ENCODE measurements at regions not wholly inside any gene's neighbourhood (a gene's known extent, or its start where the extent isn't known, plus 50 kb on each side); places are given as distances from the start of the nearest gene placed in this dataset.

- ATAC-seq (no peak), DNase-seq (ENCODE audit: low spot score) (no peak), FAIRE-seq (no peak)
- no peaks in the 10 kb centered on the region for H3K4me1 ChIP-seq (ENCODE audit: insufficient read depth, low read length)
- H3K27me3 ChIP-seq (ENCODE audit: control insufficient read depth in 1 of 2, insufficient read depth in 2 of 2, low read length in 2 of 2): no peaks in the 10 kb centered on the region; a peak in 1 of 5 replicates
- peaks cover 75% of the 10 kb centered on the region for H3K9me3 ChIP-seq (ENCODE audit: low read length)
- WGBS (ENCODE audit: low lambda C conversion rate): 17% methylated on average over 3 of the region's 3 CpGs
- TF ChIP-seq ZNF614 (CRISPR knock-in tag; IDR thresholded peaks at IDR 0.05; ENCODE audit: borderline replicate concordance) (no peak), SNAPC4 (CRISPR knock-in tag; IDR thresholded peaks at IDR 0.05) (no peak), DR1 (CRISPR knock-in tag; IDR thresholded peaks at IDR 0.05) (no peak), GTF2F1 (IDR thresholded peaks at IDR 0.05; ENCODE audit: low read length) (no peak), ZNF770 (CRISPR knock-in tag; IDR thresholded peaks at IDR 0.05) (no peak)
- no peak overlapping the region for H3K4me3 ChIP-seq (replicated peaks in 1 of 3; ENCODE audit: insufficient read depth in 1 of 3, low read depth in 2 of 3, low read length in 3 of 3)
- no peak overlapping the region for H2AFZ ChIP-seq (ENCODE audit: low read length)
- BruUV-seq (replicated peaks): no TSS peak
- POLR2A ChIA-PET: no interaction called here
- no peaks in the 10 kb centered on the region for H3K36me3 ChIP-seq (replicated peaks in 1 of 2; ENCODE audit: control insufficient read depth in 1 of 2, insufficient read depth in 2 of 2, low read length in 2 of 2)
- no peak overlapping the region for H3K4me2 ChIP-seq (ENCODE audit: low read depth, low read length)
- no peak overlapping the region for H3K9ac ChIP-seq (ENCODE audit: insufficient read depth, low read depth, low read length)
- H4K20me1 ChIP-seq (ENCODE audit: insufficient read depth, low read length): no peaks in the 10 kb centered on the region
- in situ Hi-C loops (cut with HindIII; ENCODE audit: extremely low pct_ligation_motif_present, low pct_unique_long_range_greater_than_20kb) (no loop called here), intact Hi-C loops (cut with micrococcal nuclease; ENCODE audit: unreplicated experiment) (no loop called here)
- H3K27ac ChIP-seq (ENCODE audit: extremely low read length, insufficient read depth, low read length): no peak overlapping the region
- no peaks in the 10 kb centered on the region for H3K79me2 ChIP-seq (ENCODE audit: insufficient read depth, low read length)
- CTCF ChIA-PET (ENCODE audit: low intra/inter-chr PET ratio, low total read pairs): no interaction called here
Measured at GRCh38 chr19:31611046-31611877, 262.0 kb upstream of the TSHZ3 start.

Measured in HepG2 (cell line).